Inflammatory macrophage (primary cell): ENCODE measurements at regions not wholly inside any gene's neighbourhood (a gene's known extent, or its start where the extent isn't known, plus 50 kb on each side); places are given as distances from the start of the nearest gene placed in this dataset.

ENCODE experiments used
- DNase-seq, 2 donors: peaks; one replicate each; pipeline ENCODE4 v3.0.0-alpha.2; 2020 to 2022

DNA sequence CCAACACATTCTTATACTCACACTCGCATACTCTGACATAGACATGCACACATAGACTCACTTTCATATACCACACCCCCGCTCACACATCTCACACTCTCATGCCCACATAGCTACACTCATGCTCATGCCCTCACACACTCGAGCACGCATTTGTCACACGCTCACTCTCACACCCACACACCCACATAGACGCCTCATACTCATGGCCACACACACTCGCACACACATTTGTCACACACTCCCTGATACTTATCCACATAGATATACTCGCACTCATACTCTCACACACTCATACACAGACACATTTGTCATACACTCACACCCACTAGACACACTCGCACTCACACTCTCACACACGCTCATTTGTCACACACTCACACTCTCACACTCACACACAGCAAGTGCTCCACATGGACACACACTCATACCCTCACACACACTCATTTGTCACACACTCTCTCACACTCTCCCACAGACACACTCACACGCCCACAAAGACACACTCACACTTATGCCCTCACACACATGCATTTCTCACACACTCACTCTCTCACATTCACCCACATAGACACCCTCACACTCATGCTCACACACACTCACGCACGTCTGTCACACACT is 50.9 kb downstream of the TNP1 start:
- no peak for DNase-seq

- DNase-seq: no peak
Observed at GRCh38 chr2:216807857-216808272, 52.0 kb downstream of the TNP1 start.

- DNase-seq: no peak
Observed at GRCh38 chr2:216804357-216805350, 55.2 kb downstream of the TNP1 start.

- DNase-seq: no peak
Observed at GRCh38 chr2:216803791-216804190, 56.1 kb downstream of the TNP1 start.

DNA sequence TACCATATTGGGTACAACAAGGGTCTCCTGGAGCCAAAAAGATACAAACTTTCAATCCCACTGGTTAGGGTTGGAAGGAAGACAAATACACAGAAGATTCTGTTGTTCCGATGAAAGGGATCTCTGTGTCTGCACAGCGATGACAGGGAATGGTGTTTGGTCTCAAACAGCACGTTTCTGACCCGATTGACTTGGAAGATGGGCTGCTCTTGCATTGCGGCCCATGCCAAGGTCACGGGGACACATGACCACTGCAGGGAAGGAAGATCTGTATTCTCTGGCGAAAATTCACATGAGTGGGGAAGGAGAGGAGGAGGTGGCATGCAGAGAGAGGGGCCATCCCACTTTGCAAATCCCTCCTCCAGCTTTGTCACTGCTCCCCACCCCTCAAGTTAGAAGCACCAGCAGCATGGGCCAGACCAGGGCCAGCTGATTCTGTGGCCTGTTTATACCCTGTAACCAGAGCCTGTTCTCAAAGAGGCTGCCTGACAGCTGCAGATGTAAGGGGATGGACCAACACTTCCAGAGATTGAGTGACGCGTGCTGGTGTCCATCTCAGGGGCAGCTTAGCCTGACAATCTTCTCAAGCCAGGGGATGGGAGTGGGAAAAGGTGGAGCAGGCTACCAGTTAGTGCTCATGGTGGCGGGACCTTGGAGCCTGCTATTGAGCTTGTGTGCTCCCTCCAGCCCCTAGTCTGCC is 57.2 kb downstream of the TNP1 start:
- DNase-seq: no peak

GRCh38 chr2:216800836-216801235 is 59.0 kb downstream of the TNP1 start:
- no peak for DNase-seq

- no peak for DNase-seq
Observed at GRCh38 chr2:216799873-216800431, 59.9 kb downstream of the TNP1 start.

GRCh38 chr2:216796115-216796840 is 63.6 kb downstream of the TNP1 start:
- DNase-seq: no peak

- no peak for DNase-seq
Observed at GRCh38 chr2:216793386-216793785, 66.5 kb downstream of the TNP1 start.

DNA sequence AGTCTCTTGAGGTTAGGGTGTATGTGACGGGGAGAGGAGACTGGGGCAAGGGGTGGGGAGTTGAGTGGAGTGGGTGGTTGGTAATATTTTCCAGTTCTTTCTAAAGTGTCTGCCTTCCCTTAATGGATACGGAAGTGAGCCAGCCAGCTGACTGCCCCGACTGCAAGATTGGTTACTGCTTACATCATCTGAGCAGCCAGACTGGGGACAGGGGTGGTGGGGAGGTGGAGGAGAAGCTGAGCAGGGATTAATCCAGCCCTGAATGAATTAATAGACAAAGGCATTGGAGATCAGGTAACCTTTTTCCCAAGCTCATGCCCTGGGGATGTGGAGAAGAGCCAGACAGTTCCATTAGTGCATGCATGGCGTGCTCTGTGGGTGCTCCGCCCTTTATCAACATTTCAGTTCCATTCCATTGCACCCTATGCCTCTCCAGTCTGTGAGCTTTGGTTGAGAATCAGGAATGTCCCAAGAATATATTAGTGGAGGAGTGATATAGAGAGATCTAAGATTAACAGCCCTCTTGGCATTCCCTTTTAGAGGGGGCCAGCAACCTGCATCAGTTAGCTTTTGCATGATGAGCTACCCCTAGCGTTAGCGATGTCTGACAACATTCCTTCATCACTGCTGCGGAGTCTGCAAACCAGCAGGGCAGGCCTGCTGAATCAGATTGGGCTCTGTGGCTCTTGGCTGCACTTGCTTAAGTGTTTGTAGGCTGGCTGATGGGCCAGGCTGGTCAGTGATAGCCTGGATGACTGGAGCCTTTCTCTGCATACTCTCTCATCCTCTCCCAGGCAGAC is 67.4 kb downstream of the TNP1 start:
- DNase-seq: peak; percentile 13 to 55

- DNase-seq: no peak
Observed at GRCh38 chr2:216791303-216791702, 68.6 kb downstream of the TNP1 start.

GRCh38 chr2:216789081-216789480 is 70.8 kb downstream of the TNP1 start:
- DNase-seq: no peak

DNA sequence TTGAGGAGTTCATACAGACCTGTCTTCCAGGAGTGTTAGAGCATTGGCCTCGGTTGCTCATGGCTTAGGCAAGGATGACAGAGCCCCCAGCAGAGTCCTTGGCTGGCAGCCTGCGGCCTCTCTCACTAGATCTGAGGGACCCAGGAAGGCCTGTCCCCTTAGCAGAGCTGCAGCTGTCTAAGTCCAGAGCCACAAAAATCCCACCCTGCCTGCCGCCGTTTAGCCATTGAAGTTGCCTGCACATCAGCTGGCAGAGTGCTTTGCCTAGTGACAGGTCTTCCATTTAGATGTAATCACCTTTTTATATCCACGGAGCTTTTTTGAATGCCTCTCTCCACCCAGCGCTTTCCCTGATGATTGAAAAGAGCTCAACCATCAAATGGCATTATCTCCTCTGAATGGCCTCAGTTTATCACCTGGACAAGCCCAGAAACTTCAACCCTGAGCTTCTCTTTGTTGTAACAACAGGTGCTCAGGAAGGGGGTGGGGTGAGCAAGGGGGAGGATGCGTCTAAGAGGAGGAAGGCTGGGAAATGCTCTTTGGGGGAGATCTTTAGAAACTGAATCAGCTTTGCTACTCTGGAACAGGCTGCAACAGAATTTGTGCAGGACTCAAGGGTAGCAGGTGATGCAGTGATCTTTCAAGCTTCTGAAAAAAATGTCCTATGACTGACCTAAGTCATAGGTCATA is 71.9 kb downstream of the TNP1 start:
- no peak for DNase-seq

GRCh38 chr2:216786676-216787075 is 73.2 kb downstream of the TNP1 start:
- no peak for DNase-seq

DNA sequence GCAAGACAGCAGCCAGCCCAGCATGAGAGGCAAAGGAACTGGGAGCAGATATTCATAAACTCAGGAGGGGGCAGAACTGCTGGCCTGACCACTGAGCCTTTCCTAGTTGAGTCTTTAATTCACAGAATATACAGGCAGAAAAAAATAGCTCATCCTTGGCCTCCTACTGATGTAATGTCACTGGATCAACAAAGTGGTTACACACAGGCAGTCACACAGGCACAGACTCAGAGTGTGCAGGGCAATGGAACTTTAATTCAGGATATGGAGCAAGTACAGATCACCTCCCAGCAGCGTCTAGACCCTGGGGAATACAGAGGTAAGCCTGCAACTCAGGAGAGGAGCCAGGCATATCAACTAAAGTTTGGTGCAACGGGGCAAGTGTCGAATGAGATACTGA is 75.4 kb downstream of the TNP1 start:
- DNase-seq: no peak

- DNase-seq: no peak
Observed at GRCh38 chr2:216781709-216782108, 78.2 kb downstream of the TNP1 start.

- no peak for DNase-seq
Observed at GRCh38 chr2:216780843-216781242, 79.0 kb downstream of the TNP1 start.

- DNase-seq: peak; percentile 71 to 76
Observed at GRCh38 chr2:216777637-216778273, 82.1 kb downstream of the TNP1 start.

DNA sequence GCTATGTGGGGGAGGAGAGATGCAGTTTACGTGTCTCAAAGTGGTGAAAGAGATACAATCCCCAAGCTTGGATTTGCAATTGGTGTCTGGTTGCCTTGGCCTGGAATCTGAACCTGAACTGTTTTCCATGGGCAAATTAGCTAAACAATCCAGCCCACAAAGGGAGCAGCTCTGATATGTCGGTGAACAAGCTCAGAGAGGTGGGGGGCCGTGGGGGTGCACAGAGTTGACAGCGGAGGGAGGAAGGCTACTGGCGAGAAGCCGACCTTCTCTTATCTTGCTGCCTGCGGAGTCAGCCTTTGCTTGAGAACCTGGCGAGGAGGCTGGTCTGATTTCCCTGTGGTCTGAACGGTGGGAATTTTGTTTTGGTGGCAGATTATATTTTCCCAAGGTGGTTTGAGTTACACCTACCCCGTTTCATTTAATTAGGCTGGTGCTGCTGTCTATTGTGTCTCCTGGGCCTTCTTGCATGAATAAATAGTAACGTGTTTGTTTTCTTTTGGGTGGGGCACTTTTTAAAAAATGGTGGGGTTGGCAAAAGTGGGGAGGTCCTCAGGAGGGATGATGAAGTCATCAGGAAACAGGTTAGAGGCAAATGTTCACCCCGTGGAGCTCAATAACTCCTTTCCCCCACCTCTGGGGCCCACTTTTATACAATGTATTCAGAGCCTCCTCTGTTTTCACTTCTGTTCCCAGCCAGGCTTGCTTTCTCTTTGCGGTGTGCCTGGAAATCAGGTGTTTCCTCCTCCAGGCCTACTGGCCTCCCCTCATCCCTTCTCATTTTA is 80.9 kb upstream of the IGFBP5 start:
- no peak for DNase-seq
